Activated CD4-positive, alpha-beta T cell treated with anti-CD3 and anti-CD28 coated beads for 36 hours (primary cell): ENCODE measurements at regions not wholly inside any gene's neighbourhood (a gene's known extent, or its start where the extent isn't known, plus 50 kb on each side); places are given as distances from the start of the nearest gene placed in this dataset.
"Not testable (repeated sequence)": the region's sequence is repeated elsewhere in the genome, so short reads cannot be mapped to it uniquely, and the experiment has no call there.

Source experiments
- ATAC-seq: fragments of 200-7000 bp; cut with Tn5 transposase; one replicate; pipeline ENCODE4 v1.10.0; 2021; ENCODE audit warnings: mild to moderate bottlenecking, moderate library complexity
- CTCF ChIA-PET: fragments of 350-600 bp; sonication (Branson Sonifier 250); formaldehyde crosslinking; loops from one replicate; lab custom pipeline; 2021; ENCODE audit warnings: antibody characterized with exemption; lab: Charles Lee
- POLR2A ChIA-PET: fragments of 350-600 bp; sonication (Branson Sonifier 250); formaldehyde crosslinking; loops from one replicate; lab custom pipeline; 2021; ENCODE audit warnings: antibody characterized with exemption, inconsistent platforms; lab: Charles Lee
- DNase-seq: peaks from one replicate; pipeline ENCODE4 v3.0.0-alpha.2; 2020
- H3K27ac Mint-ChIP-seq: one replicate; pipeline ENCODE4 v1.8.0; 2021; ENCODE audit warnings: mixed read lengths
- H3K27me3 Mint-ChIP-seq: one replicate; pipeline ENCODE4 v1.8.0; 2021; ENCODE audit warnings: mixed read lengths
- H3K36me3 Mint-ChIP-seq: one replicate; pipeline ENCODE4 v1.8.0; 2021; ENCODE audit warnings: low read depth, mixed read lengths
- H3K4me1 Mint-ChIP-seq: one replicate; pipeline ENCODE4 v1.8.0; 2021; ENCODE audit warnings: mixed read lengths
- H3K4me3 Mint-ChIP-seq: one replicate; pipeline ENCODE4 v1.8.0; 2021; ENCODE audit warnings: mild to moderate bottlenecking, moderate library complexity, mixed read lengths
- H3K9me3 Mint-ChIP-seq: one replicate; pipeline ENCODE4 v1.8.0; 2021; ENCODE audit warnings: low read depth, mixed read lengths
- intact Hi-C, 2 experiments: fragments of 100-400 bp; cut with DNase I in 1 of 2; cut with micrococcal nuclease in 1 of 2; formaldehyde crosslinking; loops; one replicate each; pipeline versions ENCODE4 v1.14.2 to v1.15.1; 2022 to 2024; cut with DNase I, micrococcal nuclease

- no peak overlapping the region for H3K4me3 Mint-ChIP-seq
- peaks cover 16% of the 10 kb centered on the region for H3K27me3 Mint-ChIP-seq
- H3K9me3 Mint-ChIP-seq = no peaks in the 10 kb centered on the region
- no peaks in the 10 kb centered on the region for H3K4me1 Mint-ChIP-seq
- CTCF ChIA-PET = no interaction called here
- intact Hi-C loops = no loop called here
- H3K36me3 Mint-ChIP-seq = no peaks in the 10 kb centered on the region
- no peak for ATAC-seq
- H3K27ac Mint-ChIP-seq = no peak overlapping the region
- POLR2A ChIA-PET = no interaction called here
- no peak for DNase-seq
Measured at GRCh38 chr14:105907276-105907675, 380.9 kb downstream of the TMEM121 start.

- H3K4me3 Mint-ChIP-seq = no peak overlapping the region
- intact Hi-C loops = no loop called here
- no peak for ATAC-seq
- H3K9me3 Mint-ChIP-seq = no peaks in the 10 kb centered on the region
- DNase-seq = no peak
- no peaks in the 10 kb centered on the region for H3K36me3 Mint-ChIP-seq
- ChIA-PET CTCF (no interaction called here), POLR2A (no interaction called here)
- no peak overlapping the region for H3K27ac Mint-ChIP-seq
- no peaks in the 10 kb centered on the region for H3K4me1 Mint-ChIP-seq
- peaks cover 16% of the 10 kb centered on the region for H3K27me3 Mint-ChIP-seq
Measured at GRCh38 chr14:105908006-105908405, 381.6 kb downstream of the TMEM121 start.

GRCh38 chr14:105908481-105908911 is 382.1 kb downstream of the TMEM121 start:
- CTCF ChIA-PET = no interaction called here
- Mint-ChIP-seq H3K36me3 (no peaks in the 10 kb centered on the region), H3K27me3 (peaks cover 16% of the 10 kb centered on the region), H3K4me1 (no peaks in the 10 kb centered on the region), H3K27ac (no peak overlapping the region), H3K9me3 (no peaks in the 10 kb centered on the region), H3K4me3 (no peak overlapping the region)
- intact Hi-C loops = no loop called here
- no peak for DNase-seq
- no peak for ATAC-seq
- POLR2A ChIA-PET = no interaction called here

GRCh38 chr14:105909046-105909827 is 382.9 kb downstream of the TMEM121 start:
- Mint-ChIP-seq H3K4me1 (no peaks in the 10 kb centered on the region), H3K27ac (no peak overlapping the region), H3K27me3 (peaks cover 16% of the 10 kb centered on the region), H3K4me3 (no peak overlapping the region), H3K36me3 (no peaks in the 10 kb centered on the region), H3K9me3 (no peaks in the 10 kb centered on the region)
- DNase-seq (no peak), ATAC-seq (no peak)
- ChIA-PET CTCF (no interaction called here), POLR2A (no interaction called here)
- intact Hi-C loops = no loop called here

- CTCF ChIA-PET, H3K36me3 Mint-ChIP-seq, H3K4me1 Mint-ChIP-seq, POLR2A ChIA-PET, ATAC-seq, intact Hi-C loops, DNase-seq, H3K4me3 Mint-ChIP-seq, H3K9me3 Mint-ChIP-seq, H3K27ac Mint-ChIP-seq: not testable (repeated sequence)
- H3K27me3 Mint-ChIP-seq = peaks cover 16% of the 10 kb centered on the region
Measured at GRCh38 chr14:105909828-105910120, 383.4 kb downstream of the TMEM121 start.

GRCh38 chr14:105910426-105910825 is 384.0 kb downstream of the TMEM121 start:
- peaks cover under 1% of the 10 kb centered on the region for H3K9me3 Mint-ChIP-seq
- no peak overlapping the region for H3K4me3 Mint-ChIP-seq
- ATAC-seq (no peak), DNase-seq (no peak)
- no peaks in the 10 kb centered on the region for H3K4me1 Mint-ChIP-seq
- CTCF ChIA-PET = interaction anchor here (0.5 kb wide), 1 partner anchor 11 kb away, joined by 3 read pairs; no protein-coding TSS in a partner anchor
- H3K27ac Mint-ChIP-seq = no peak overlapping the region
- intact Hi-C loops = no loop called here
- H3K36me3 Mint-ChIP-seq = no peaks in the 10 kb centered on the region
- POLR2A ChIA-PET = interaction anchor here (0.6 kb wide), 1 partner anchor 81 kb away, joined by 3 read pairs; no protein-coding TSS in a partner anchor
- H3K27me3 Mint-ChIP-seq = peaks cover 14% of the 10 kb centered on the region

GRCh38 chr14:105911006-105911847 is 384.8 kb downstream of the TMEM121 start:
- peaks cover 5% of the 10 kb centered on the region for H3K9me3 Mint-ChIP-seq
- H3K27me3 Mint-ChIP-seq = peaks cover 14% of the 10 kb centered on the region
- ChIA-PET POLR2A (interaction anchor here (0.6 kb wide), 1 partner anchor 82 kb away, joined by 3 read pairs; no protein-coding TSS in a partner anchor), CTCF (no interaction called here)
- no peak for DNase-seq
- H3K4me3 Mint-ChIP-seq = no peak overlapping the region
- no peak for ATAC-seq
- H3K4me1 Mint-ChIP-seq = no peaks in the 10 kb centered on the region
- intact Hi-C loops = no loop called here
- no peak overlapping the region for H3K27ac Mint-ChIP-seq
- H3K36me3 Mint-ChIP-seq = no peaks in the 10 kb centered on the region

- not testable (repeated sequence) for DNase-seq, H3K36me3 Mint-ChIP-seq
Measured at GRCh38 chr14:105911848-105912292, 385.5 kb downstream of the TMEM121 start.

GRCh38 chr14:105912641-105913180 is 386.3 kb downstream of the TMEM121 start:
- no peak overlapping the region for H3K27ac Mint-ChIP-seq
- ATAC-seq = no peak
- H3K36me3 Mint-ChIP-seq = no peaks in the 10 kb centered on the region
- peaks cover 7% of the 10 kb centered on the region for H3K9me3 Mint-ChIP-seq
- no peak for DNase-seq
- H3K4me3 Mint-ChIP-seq = no peak overlapping the region
- ChIA-PET CTCF (interaction anchor here (0.6 kb wide), 1 partner anchor 1998 kb away, joined by 3 read pairs; no protein-coding TSS in a partner anchor), POLR2A (no interaction called here)
- intact Hi-C loops = no loop called here
- peaks cover 15% of the 10 kb centered on the region for H3K27me3 Mint-ChIP-seq
- H3K4me1 Mint-ChIP-seq = no peaks in the 10 kb centered on the region

More at GRCh38 chr14:105911848-105912292, 385.5 kb downstream of the TMEM121 start:
- H3K4me3 Mint-ChIP-seq, CTCF ChIA-PET, H3K27ac Mint-ChIP-seq, H3K9me3 Mint-ChIP-seq, H3K4me1 Mint-ChIP-seq, ATAC-seq, intact Hi-C loops, POLR2A ChIA-PET: not testable (repeated sequence)
- H3K27me3 Mint-ChIP-seq = peaks cover 16% of the 10 kb centered on the region

- CTCF ChIA-PET = no interaction called here
- H3K9me3 Mint-ChIP-seq = peaks cover 7% of the 10 kb centered on the region
- H3K27ac Mint-ChIP-seq = no peak overlapping the region
- intact Hi-C loops = no loop called here
- no peak for DNase-seq
- no peak overlapping the region for H3K4me3 Mint-ChIP-seq
- POLR2A ChIA-PET = no interaction called here
- no peaks in the 10 kb centered on the region for H3K36me3 Mint-ChIP-seq
- ATAC-seq = no peak
- peaks cover 10% of the 10 kb centered on the region for H3K27me3 Mint-ChIP-seq
- no peaks in the 10 kb centered on the region for H3K4me1 Mint-ChIP-seq
Measured at GRCh38 chr14:105913221-105913620, 386.8 kb downstream of the TMEM121 start.

GRCh38 chr14:105913861-105914260 is 387.5 kb downstream of the TMEM121 start:
- ChIA-PET CTCF (no interaction called here), POLR2A (no interaction called here)
- intact Hi-C loops = no loop called here
- Mint-ChIP-seq H3K27ac (no peak overlapping the region), H3K4me1 (no peaks in the 10 kb centered on the region), H3K4me3 (no peak overlapping the region), H3K36me3 (no peaks in the 10 kb centered on the region), H3K9me3 (peaks cover 7% of the 10 kb centered on the region), H3K27me3 (peaks cover 8% of the 10 kb centered on the region)
- ATAC-seq = no peak
- no peak for DNase-seq
